ENCODE measurements at regions not wholly inside any gene's neighbourhood (a gene's known extent, or its start where the extent isn't known, plus 50 kb on each side); places are given as distances from the start of the nearest gene placed in this dataset.

- TF ChIP-seq CTCF (IDR thresholded peaks at IDR 0.05 in 8 of 11, conservative IDR thresholded peaks at IDR 0.05 in 3 of 11), result no peak
- no peak for TF ChIP-seq POLR2A (IDR thresholded peaks at IDR 0.05)
- no peak for TF ChIP-seq POLR2AphosphoS5 (IDR thresholded peaks at IDR 0.05)
These were observed 84.4 kb upstream of the PRMT6 start for GRCh38 chr1:106972074-106972473.
